ENCODE measurements at regions not wholly inside any gene's neighbourhood (a gene's known extent, or its start where the extent isn't known, plus 50 kb on each side); places are given as distances from the start of the nearest gene placed in this dataset.

DNA sequence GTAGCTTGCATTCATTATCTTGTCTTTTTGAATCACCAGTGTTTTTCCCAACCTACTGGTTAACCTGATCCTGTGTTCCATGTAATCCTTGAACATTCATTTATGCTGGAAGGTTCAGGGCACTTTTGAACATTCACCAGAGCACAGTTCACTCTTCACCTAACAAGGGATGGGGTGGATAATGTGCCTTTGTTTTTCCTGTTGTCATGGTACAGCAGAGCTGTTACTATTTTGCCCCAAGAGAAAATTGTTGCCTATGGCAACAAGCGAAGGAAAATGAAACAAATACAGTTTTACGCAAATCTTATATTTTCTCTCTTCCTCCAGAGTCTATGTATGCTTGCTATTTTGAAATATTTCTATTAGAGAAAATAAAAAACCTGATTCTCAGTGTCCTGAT is 60.3 kb upstream of the RIOK2 start:
- TF ChIP-seq, protein P1, sequence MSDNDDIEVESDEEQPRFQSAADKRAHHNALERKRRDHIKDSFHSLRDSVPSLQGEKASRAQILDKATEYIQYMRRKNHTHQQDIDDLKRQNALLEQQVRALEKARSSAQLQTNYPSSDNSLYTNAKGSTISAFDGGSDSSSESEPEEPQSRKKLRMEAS (CRISPR knock-in tag; IDR thresholded peaks at IDR 0.05) = no peak
- TF ChIP-seq KAT7 (CRISPR knock-in tag; IDR thresholded peaks at IDR 0.05; ENCODE audit: borderline replicate concordance) (no peak), NFYB (CRISPR knock-in tag; conservative IDR thresholded peaks at IDR 0.05; ENCODE audit: low read depth) (no peak), NFE2L1 (CRISPR knock-in tag; IDR thresholded peaks at IDR 0.05) (no peak), E2F1 (CRISPR knock-in tag; IDR thresholded peaks at IDR 0.05) (no peak), CTCF (IDR thresholded peaks at IDR 0.05) (no peak), ESRRA (CRISPR knock-in tag; IDR thresholded peaks at IDR 0.05; ENCODE audit: borderline replicate concordance) (no peak), MXD4 (CRISPR knock-in tag; IDR thresholded peaks at IDR 0.05; ENCODE audit: borderline replicate concordance) (no peak)

Measured in WTC11 (cell line).